Lower leg skin (tissue), 3 donors: ENCODE measurements at regions not wholly inside any gene's neighbourhood (a gene's known extent, or its start where the extent isn't known, plus 50 kb on each side); places are given as distances from the start of the nearest gene placed in this dataset.

Experiments used
- CTCF ChIP-seq, 3 donors: fragments of 450-650 bp; IDR thresholded peaks; one replicate each; pipeline ENCODE4 v1.5.1; 2016; ENCODE audit warnings: antibody characterized with exemption in 3 of 3, mild to moderate bottlenecking in 3 of 3, moderate library complexity in 2 of 3
- POLR2A ChIP-seq, 2 donors: fragments of 450-650 bp; IDR thresholded peaks; one replicate each; pipeline ENCODE4 v1.6.1; 2016 to 2017; ENCODE audit warnings: antibody characterized with exemption in 2 of 2, mild to moderate bottlenecking in 1 of 2, moderate library complexity in 1 of 2

- TF ChIP-seq CTCF (IDR thresholded peaks at IDR 0.05) (no peak), POLR2A (IDR thresholded peaks at IDR 0.05) (no peak)
Observed at GRCh38 chr15:66644869-66645268, 57.2 kb upstream of the SMAD6 start.
